ENCODE measurements at regions not wholly inside any gene's neighbourhood (a gene's known extent, or its start where the extent isn't known, plus 50 kb on each side); places are given as distances from the start of the nearest gene placed in this dataset.
"Not testable (repeated sequence)": the region's sequence is repeated elsewhere in the genome, so short reads cannot be mapped to it uniquely, and the experiment has no call there.

DNA sequence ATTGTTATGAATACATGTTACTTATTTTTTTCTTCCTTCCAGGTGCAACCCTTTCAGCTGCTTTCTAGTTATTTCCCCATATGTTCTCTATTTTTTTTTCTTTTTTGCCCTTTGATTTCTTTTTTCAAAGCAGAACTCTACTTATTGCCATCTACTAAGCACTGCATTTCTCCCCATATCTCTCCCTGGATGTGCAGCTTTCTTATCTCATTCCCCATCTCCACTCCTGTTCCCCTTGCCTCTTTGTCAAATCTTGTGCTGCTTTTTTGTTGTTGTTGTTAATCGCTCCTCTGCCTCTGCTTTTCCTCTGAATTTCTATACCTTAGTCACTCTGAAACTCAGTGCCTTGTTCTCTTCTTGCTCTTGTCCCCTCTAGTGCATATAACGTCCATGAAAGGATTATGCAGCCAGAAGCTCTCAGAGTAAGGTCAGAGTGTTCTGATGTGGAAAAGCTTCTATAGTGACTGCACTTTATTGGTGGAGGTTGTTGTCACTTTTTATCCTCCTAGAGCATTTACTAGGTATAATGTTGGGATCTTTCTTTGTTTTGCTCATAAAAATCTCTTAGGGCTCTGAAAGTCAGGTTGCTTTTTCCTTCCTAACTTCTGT lies 51.1 kb upstream of the JADE1 start:
- DNase-seq, result no peak

DNA sequence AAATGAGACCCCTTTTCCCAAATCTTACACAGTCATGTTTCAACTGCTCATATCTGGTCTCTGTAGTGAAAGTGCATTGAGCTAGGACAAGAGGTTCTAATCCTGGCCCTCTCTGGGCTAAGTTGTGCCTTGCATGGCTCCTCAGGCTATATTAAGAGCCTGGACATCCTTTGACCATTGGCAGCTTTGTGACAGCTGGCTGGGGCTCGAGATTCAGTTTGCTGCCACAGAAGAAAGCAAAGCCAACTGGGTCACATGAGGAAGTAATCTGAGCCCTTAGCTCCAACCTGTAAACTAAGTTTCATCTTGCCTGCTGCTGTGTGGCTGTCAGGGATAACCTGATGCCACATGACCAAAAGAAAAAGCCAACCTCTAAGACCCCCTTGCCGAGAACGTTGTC lies 51.8 kb upstream of the JADE1 start:
- no peak for DNase-seq

DNA sequence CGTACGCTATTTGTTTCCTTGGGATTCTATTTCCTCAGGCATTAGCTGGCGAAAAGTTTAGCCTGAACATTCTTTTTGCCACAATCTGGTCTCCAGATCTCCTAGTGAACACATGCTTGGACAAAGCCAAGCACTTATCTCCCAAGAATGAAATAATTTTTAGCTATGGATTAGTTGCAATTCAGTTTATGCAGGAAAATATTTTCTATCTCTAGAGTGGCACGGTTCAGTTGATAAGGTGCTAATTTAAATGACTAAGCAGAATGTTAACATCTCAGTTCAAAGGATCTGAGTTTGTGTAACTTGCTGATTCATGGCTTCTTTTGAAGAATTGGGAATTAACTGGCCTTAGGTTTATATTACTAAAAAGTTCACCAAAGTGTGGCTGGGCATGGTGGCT lies 58.1 kb upstream of the JADE1 start:
- DNase-seq, result no peak

DNA sequence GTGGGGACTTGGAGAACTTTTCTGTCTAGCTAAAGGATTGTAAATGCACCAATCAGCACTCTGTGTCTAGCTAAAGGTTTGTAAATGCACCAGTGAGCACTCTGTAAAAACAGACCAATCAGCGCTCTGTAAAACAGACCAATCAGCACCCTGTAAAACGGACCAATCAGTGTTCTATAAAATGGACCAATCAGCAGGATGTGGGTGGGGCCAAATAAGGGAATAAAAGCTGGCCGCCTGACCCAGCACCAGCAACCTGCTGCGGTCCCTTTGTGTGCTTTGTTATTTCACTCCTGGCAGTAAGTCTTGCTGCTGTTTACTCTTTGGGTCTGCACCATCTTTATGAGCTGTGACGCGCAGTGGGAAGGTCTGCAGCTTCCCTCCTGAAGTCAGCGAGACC lies 67.8 kb upstream of the JADE1 start:
- DNase-seq, result not testable (repeated sequence)

DNA sequence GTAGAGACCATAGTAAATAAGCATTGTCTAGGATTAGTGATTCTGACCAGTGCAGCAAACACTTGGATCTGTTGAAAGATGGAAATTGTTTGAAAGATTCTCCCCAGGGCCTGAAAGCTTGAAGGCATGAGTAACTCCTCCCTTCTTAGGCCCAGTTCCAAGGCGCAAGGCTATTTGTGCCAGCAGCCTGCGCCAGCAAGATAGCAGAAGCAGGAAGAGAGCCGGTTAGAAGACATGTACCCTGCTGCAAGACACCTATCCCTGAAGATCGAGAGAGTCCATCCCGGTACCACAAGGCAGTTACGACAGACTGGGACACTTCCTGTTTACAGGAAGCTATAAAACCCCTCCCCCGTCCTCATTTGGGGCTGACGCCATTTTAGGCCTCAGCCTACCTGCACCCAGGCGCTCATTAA lies 72.4 kb upstream of the JADE1 start:
- DNase-seq, result no peak

DNA sequence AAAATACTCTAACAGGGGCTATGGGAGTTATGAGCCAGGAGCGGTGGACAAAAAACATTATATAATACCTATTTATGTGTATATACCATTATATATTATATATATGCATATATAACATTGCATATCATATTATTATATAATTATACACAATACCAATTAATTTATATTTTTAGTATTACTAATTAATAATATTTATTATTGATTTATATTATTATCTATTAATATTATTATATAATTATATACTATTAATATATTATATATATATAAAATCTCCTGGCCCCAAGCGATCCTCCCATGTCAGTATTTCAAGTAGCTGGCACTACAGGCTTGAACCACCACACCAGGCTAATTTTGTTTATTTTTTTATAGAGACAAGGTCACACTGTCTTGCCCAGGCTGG lies 73.8 kb upstream of the JADE1 start:
- no peak for DNase-seq

DNA sequence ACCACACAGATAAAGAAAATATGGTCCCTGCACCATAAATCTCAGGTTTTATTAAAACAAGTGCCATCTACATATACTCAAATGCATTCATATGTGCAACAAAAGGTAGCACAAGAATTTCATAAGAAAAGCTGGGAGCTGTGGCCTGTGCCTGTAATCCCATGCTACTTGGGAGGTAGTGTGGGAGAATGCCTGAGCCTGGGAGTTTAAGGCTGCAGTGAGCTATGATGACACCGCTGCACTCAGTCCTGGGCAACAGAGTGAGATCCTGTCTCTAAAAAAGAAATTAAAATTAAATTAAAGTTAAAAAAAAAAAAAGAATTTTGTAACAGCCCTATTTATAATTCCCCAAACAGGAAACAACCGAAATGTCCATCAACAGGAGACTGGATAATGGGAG lies 81.3 kb upstream of the JADE1 start:
- no peak for DNase-seq

DNA sequence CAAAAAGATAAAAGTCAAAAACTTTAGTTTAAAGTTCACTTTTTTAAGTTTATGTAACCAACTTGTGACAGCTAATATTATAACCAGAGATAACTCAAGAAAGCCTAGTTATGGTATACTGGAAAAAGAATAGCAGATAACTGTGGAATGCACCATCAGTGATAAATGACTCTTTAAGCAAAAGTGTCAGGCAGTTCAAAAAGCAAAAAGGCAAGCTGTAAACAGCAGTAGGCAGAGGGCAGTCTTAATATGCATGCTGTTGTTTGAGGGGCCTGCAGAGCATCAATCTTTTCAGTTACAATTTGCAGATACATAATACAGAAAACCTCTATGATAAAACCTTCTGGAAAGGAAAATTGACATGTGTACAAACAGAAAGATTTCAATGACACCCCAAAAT lies 81.8 kb upstream of the JADE1 start:
- no peak for DNase-seq

DNA sequence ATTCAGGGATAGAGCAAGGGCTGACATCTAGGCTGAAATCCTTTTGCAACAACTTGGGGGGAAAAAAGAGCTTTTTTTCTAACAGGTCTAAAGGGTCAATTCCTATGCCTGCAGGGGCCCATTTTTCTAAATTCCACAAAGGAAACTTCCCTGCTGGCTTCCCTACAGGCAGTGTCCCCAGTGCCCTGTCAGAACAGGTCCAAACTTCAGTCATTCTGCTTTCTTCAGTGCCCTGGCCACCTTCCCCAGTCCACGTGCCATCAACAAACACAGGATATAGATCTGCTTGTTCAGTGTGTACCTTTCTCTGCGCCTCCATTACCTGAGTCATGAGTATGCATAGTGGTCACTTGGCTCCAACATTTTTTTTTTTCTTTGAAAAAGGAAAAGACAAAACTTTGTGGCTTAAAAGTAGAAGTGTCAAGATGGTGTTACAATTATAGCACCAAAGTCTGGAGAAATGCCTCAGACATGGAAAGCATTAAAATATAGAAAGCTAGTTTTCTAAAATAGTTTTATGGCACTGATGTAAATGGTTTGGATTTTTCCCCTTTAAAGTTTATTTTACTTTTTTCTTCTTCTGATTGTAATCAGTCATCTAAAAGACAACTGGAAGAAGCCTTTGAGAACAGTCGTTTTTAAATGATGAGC lies 84.0 kb upstream of the JADE1 start:
- DNase-seq, result no peak

DNA sequence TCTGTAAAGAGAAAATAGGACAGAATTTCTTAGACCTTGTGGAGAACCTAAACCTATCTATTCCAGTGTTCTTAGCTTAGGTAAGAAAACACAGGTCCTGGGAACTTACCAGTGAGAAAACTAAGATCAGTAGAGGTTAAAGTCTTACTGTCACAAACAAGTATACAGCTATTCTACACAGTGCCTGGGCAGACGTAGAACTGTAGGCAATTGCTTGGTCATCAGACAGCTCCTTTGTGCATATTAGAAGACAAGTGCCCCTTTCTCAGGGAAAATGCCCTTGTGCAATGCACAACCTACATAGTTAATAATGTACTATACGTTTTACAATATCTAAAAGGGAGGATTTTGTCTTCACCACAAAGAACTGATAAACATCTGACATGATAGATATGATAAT lies 86.6 kb upstream of the JADE1 start:
- DNase-seq, result no peak

DNA sequence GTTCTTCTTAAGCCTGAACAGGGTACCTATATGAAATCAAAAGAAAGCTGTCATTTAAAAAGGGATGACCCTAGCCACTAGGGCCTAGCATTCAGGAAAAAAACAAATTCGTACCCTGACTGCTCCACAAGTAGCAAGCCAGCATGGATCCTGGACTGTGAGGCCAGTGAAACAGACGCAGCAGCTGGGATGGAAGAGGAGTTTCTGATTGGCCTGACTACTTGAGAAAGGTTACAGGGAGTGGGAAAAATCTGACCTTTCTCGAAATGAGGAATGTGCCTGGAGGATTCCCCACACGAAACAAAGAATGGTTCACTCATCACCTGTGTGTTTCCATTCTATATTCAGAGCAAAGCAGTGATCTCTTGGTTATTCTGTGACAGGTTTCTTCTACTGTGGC lies 87.6 kb upstream of the JADE1 start:
- no peak for DNase-seq

DNA sequence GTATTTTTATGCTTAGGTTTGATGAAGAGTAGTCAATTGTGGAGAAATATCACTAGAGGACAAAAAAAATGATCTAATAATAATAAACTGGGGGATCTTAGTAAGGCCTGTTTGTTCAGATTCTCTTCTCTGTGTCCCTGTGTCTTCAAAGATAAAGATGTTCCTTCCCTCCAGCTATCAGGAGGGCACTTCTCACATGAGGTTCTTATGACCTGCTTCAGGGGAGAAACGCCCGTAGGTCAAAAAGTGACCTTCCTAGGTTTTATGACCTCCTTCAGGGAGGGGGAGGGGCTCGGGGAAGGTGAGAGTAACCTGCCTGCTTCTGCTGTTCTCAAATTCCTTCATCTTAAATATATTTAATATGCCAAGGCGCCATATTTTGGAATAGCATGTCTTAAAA lies 89.2 kb upstream of the JADE1 start:
- DNase-seq, result no peak

DNA sequence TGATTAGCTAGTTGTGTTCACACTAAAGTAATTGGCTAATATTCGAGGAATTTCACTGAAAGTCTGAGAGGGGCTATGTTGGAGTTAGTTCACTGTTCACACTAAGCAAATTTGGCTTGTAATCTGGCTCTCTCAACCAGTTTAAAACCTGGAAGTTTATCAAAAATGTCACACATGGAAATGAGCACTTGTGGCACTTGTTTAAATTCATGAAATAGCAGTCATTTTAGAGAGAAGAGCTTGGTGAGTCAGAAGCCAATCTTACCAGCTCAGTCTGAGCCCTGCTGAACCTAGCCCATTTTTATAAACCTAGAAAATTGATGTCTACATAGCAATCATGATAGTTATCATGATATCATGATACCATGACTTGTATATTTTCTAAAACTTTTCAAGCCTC lies 90.7 kb upstream of the JADE1 start:
- no peak for DNase-seq

DNA sequence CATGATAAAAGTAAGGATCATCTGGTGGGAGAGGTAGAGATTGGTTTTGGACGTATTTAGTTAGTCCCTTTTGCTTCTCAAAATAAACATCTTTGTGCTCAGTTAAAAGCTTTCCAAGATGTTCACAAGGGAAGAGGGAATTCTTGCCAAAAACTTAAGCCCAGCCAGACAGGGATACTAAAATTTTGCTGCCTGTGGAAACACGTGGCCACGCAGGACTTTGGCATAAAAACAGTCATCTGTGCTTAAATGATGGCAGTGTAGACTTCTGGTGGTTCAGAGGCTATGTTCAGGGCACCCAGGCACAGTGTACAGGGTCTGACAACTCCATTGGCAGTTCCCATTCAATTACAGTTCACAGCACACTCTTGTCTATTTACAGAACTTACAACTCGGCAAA lies 93.2 kb upstream of the JADE1 start:
- no peak for DNase-seq

DNA sequence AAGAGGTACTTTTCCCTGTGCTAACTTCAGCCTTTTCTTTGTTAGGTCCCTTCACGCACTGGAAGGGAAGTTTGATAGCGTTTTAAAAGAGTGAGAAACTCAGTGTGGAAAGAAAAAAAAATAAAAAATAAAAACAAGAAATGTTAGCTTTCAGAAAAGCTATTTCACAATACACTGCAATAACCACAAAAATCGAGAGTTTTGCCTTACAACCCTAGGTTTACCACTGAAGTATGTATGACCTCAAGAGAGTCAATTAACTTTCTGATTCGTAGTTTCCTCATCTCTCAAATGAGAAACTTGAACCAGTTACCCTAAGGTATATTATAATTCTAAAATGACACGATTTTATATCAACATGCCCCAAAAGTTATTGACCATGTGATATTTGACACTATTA lies 93.9 kb upstream of the JADE1 start:
- no peak for DNase-seq

DNA sequence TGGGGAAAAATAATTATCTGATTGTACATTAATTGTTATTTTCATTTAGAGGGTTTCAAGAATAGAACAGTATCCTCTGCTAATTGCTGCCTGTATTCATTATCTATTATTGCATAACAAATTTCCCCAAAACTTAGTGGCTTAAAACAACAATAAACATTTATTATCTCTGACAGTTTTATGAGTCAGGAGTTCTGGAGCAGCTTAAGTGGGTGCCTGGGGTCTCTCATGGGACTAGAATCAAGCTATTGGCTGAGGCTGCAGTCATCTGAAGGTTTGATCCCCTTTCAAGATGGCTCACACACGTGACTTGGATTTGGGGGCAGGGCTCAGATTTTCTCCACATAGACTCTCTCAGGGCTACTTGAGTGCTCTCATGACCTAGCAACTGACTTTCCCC lies 98.1 kb upstream of the JADE1 start:
- no peak for DNase-seq

DNA sequence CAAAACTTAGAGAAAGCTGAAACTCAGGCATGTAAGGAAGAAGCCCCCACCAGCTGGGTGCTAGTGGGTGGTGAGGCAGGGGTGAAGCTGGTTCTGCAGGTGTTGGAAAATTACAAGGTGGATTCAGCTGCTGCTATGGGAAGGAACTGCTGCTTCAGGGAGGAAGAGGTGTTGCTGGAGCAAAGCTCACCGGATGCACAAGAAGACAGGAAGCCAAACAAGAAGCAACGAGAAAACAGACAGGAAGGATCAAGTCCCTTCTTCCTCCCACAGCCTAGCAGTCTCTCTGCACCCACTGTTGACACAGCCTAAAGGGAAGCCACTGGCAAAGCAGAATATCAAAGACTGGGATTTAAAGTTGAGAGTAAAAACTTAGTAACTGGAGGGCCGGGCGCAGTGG lies 100.2 kb upstream of the JADE1 start:
- DNase-seq, result no peak

DNA sequence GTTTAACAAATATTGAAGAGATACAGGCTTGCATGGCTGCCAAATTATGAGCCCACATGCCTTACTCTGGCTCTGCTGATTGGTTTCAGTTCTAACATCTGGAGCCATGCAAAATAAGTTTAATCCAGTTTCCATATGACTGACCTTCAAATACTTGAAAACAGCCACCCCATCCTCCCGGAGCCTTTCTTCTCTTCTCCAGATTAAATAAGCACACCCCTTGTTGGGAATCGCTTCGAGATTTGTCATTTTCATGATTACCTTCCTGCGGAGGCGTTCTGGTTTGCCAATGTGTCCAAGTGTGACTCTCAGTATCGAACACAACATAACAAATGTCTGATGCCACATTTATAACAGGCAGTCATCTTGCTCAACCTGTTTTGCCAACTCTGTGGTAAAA lies 101.6 kb upstream of the JADE1 start:
- no peak for DNase-seq

DNA sequence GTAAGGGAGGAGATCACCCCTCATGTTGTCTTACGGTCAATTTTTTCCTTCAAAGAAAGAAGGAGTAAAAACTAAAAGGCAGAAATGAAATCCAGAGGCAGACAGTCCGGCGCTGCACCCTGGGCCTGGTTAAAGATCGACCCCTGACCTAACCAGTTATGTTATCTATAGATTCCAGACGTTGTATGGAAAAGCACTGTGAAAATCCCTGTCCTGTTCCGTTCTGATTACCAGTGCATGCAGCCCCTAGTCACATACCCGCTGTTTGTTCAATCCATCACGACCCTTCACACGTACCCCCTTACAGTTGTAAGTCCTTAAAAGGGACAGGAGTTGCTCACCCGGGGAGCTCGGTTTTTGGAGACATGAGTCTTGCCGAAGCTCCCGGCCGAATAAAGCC lies 105.6 kb upstream of the JADE1 start:
- no peak for DNase-seq

DNA sequence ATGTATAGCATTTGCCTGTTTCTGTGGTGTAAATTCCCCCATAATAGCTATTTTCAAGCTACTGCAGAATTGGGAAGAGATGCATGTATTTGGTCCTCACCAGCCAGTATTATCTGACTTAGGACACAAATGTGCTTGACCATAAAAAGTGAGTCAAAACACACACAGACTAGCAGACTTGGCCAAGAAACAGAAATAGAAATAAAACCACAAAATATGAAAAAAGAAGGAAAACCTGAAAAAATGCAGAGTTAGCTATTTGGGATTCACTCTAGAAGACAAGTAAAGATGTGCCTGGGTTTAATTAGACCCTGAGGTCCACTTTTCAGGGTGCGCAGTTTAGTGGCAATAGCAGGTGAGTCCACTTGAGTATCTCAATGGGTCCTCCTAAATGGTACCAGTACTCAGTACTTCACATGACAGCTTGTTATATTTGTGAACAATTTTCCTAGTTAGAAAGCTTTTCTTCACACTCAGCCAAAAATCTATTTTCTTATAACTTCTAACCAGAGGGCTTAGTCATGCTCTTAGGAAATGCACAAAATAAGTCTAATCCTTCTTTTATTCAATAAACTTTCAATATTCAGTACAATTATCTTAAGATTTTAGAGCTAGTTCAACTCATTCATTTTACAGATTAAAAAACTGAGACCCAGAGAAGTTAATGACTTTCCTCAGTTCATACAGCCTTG lies 108.7 kb upstream of the JADE1 start:
- no peak for DNase-seq

DNA sequence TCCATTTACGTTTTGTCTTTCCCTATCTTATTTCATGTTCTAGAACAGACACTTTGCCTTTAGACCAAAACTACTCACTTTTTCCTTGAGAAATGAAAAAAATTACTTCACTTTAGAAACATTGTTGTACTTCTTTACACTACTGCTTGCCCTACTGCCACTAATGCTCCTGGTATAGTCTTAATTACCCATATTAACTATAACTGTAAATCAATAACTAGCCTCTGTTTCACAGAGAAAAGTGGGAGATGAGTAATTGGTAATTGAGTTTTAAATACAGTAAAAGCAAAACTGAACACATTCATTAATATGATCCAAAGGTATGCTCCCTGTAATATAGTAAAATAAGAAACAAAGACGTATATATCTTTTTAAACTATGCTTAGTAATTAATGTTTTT lies 111.1 kb upstream of the JADE1 start:
- DNase-seq, result no peak

DNA sequence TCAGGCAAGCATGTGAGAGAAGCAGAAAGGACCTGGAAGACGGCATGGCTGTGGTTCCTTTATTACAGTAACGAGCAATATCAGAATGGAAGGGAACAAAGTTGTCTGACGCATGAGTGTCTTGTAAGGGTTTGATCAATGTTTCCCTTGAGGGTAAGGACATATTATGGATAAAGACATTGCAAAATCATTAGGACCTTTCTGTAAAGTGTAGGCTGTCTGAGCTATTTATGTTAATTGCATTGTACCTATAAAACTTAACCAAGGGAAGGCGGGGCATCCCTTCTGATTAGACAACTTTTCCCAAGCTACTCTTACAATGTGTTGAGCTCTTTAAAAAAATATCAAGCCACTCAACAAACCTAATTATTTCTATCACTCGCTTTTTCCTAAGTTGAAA lies 112.2 kb upstream of the JADE1 start:
- no peak for DNase-seq

DNA sequence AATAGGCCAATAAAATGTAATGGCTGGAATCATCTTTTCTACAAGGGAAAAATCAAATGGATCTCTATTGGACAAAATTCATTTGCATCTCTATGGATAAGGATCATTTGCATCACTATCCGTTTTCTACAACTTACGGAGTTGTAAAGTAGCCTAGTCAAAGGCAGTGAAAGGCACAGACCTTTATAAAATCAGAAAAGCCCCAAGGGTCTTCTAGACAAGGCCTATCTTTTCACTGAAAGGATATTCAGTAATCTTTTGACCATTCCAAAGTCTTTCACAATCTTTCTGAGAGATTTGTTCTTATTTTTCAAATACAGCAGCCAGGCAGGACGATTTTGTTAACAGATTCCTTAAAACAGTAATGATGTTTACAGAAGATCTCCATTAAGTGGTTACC lies 119.5 kb upstream of the JADE1 start:
- no peak for DNase-seq

DNA sequence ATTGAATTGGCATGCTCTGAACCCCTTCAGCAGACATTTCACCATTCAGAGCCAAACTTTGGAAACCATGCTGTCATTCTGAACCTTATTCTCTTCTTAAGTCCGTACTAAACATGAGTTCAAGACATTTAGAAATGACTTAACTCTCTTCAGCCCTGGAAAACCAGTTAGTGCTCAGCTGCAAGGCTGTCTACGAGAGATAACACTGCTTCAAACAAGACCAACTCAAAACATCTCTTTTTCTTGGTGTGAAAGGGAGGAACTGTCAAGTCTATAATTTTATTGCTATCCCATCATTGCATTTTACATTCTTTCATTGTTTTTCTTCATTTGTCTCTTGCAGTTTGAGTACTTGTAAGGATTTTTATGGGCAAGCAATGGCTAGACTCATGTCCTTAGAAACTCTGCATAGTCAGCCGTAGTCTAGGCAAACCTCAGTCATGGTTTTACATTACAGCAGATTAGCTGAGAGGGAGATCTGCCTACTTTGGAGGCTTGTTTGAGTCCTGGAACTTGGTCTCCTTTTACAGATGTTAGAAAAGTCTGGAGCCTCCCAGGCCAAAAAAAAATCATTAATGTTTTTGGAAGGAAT lies 120.6 kb upstream of the JADE1 start:
- DNase-seq, result no peak
